Endothelial cell of hepatic sinusoid (primary cell): ENCODE measurements at regions not wholly inside any gene's neighbourhood (a gene's known extent, or its start where the extent isn't known, plus 50 kb on each side); places are given as distances from the start of the nearest gene placed in this dataset.

Source experiments
- in situ Hi-C: cut with HindIII; loops from 2 replicates; pipeline ENCODE4 v1.10.0; 2017; ENCODE audit warnings: low sequenced_read_pairs

GRCh38 chr7:121810831-121811672, 61.9 kb upstream of the PTPRZ1 start:
- in situ Hi-C loops, result no loop called here

GRCh38 chr7:121807078-121807477, 65.9 kb upstream of the PTPRZ1 start:
- in situ Hi-C loops, result no loop called here

- in situ Hi-C loops, result no loop called here
These were observed 69.9 kb upstream of the PTPRZ1 start for GRCh38 chr7:121803039-121803438.

- in situ Hi-C loops, result no loop called here
These were observed 71.9 kb upstream of the PTPRZ1 start for GRCh38 chr7:121800916-121801675.

DNA sequence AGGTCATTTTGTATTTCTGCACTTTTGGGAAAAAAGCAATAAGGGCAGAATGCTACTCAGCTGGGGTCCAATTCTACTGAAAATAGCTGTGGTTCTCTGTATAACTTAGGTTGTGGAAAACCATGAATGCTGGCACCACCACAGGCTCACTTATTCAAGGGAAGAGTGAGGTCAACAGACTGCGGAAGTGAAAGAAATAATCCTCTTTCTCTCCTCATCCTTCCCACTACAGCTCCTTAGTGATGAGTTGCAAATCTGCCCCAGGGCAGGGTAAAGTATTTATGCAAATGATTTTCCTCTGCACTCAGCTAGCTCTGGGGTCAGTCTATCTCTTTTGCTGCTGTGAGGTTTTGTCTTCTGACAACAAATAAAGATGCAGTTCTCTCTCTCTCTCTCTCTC, 74.1 kb upstream of the PTPRZ1 start:
- in situ Hi-C loops, result no loop called here

DNA sequence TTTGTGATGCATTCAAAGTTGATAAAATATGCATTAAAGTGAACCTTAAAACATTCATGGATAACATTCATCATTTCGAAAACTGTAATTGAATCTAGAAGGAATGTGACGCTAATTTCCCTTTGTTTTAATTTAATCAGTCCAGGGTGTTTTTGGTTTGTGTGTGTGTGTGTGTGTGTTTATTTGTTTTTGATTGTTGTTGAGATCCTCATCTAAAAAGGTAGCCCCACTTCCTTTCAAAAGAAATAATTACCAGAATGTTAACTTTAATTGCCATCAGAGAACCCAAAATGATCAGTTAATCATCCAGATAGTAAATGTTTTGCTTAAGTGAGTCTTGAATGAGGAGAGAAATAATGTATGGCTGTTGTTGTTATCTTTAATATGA, 74.5 kb upstream of the PTPRZ1 start:
- in situ Hi-C loops, result no loop called here

DNA sequence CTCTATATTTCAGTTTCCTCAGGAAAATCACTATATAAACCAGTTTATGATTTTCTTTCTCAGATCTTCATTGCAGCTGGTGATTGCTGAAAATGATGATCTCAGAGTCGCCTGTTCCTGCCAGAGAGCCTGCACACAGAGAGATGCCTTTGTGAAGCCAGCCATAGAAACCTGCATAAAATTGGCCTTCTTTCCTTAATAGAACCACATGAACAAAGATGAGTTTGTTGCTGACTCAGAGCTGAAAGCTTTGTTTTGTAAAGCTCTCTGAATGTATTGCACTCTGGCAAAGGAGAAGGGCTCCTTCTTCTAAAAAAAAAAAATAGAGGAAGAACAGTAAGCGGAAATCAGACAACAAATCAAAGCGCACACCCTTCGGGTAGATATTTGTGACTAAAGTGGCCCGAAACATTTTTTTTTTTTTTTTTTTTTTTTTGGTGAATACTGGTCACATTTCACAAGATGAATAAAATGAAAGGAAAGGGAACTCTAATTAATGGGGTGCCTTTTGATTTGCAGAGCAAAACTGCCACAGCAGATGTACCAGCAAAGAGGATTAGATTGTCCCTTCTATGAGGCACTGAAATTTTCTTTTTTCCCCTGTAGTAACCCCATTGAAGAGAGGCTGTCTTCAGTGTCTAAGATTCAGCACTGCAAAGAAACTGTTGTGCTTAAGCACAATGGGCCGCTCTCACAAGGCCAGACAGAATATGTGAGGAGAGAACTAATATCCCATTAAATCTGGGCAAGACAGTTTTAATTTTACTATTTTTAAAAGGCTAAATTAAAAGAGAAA, 75.1 kb upstream of the PTPRZ1 start:
- in situ Hi-C loops, result no loop called here

- in situ Hi-C loops, result no loop called here
These were observed 75.9 kb upstream of the PTPRZ1 start for GRCh38 chr7:121796936-121797656.

GRCh38 chr7:121796381-121796780, 76.6 kb upstream of the PTPRZ1 start:
- in situ Hi-C loops, result no loop called here

DNA sequence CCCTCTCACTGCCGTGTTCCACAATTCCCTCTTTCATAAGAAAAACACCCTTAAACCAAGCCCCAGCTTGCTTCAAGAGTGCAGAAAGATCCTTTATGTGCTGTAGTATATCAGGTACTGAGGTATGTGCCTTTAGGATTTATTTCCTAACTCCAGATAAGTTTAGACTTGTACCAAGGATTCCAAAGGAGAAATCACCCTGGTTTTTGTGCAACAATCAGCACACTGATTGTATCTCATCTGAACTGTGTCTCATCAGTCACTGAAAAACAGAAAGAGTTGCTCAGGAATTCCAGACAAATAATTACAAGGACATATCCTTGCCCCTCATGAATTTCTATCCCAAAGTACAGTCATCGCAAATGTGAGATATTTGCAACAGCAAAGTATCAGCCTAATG, 77.2 kb upstream of the PTPRZ1 start:
- in situ Hi-C loops, result no loop called here

GRCh38 chr7:121793716-121794115, 79.2 kb upstream of the PTPRZ1 start:
- in situ Hi-C loops, result no loop called here

DNA sequence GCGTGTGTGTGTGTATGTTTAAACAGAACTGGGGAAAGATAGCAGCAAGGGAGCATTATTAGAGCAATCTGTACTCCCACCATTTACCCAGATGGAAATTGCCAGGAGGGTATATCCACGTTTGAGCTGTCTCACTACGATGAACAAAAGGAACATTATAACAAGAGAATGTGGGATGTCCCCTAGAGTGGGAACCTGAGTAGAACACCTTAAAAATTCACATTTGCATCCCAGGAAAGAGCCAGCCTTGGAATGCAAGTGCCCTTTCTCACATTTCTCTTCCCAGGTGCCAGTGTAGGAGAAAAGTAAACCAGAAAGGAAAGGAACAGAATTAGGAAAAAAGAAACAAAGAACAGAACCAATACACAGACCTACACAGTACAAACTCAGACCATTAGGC, 95.3 kb upstream of the PTPRZ1 start:
- in situ Hi-C loops, result no loop called here

DNA sequence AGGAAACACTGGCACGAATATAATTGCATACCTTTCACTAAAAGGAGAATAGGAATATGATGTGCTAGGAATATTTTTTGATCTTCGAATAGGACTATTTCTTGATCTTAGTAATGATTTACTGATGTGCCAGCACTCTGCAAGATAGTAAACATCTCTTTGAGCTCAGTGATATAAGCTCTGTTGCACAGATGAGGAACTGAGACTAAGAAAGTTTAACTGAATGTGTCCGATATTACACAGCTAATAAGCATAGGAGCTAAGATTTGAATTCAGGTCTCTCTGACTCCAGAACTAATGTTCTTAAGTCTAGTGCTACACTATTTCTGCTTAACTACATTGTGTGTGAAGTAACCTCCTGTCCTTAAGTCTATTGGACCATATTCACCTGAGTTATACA, 98.4 kb upstream of the PTPRZ1 start:
- in situ Hi-C loops, result no loop called here

- in situ Hi-C loops, result no loop called here
These were observed 106.3 kb upstream of the PTPRZ1 start for GRCh38 chr7:121766676-121767075.

- in situ Hi-C loops, result no loop called here
These were observed 111.6 kb upstream of the PTPRZ1 start for GRCh38 chr7:121761399-121761798.

DNA sequence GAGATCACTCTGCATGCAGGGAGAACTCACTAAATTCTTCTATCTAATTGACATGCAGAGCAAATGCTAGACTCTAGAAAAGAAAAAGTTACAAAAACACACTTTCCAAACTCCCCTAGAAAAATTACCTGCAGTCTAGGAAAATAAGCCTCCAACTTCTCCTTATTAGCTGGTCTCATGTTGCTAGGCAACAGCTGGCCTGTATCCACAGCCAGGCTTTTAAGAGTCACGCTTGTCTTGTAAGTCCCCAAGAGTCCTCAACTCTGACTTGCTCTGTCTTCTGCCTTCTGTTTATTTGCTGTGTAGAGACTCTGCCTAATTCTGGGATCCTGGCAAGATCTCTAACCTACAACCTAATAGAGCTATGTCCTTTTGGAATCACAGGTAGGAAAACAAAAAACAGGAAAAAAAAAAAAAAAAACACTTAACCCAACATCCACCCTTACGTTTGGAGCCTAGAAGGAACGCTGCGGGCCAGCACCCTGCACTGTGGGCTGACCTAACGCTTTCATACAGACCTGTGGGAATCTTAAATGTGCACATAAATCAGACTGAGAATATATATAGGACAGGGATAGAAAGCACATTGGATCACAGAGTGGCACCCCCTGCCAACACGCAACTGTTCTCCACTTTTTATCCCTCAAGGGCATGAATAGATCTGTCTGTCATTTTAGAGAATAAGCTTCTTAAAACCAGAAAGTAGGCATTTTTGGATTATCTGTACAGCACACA, 117.0 kb upstream of the PTPRZ1 start:
- in situ Hi-C loops, result no loop called here

GRCh38 chr7:121755286-121755685, 117.7 kb upstream of the PTPRZ1 start:
- in situ Hi-C loops, result no loop called here

- in situ Hi-C loops, result no loop called here
These were observed 119.0 kb upstream of the PTPRZ1 start for GRCh38 chr7:121753944-121754343.

GRCh38 chr7:121752706-121753105, 120.3 kb upstream of the PTPRZ1 start:
- in situ Hi-C loops, result no loop called here

- in situ Hi-C loops, result no loop called here
These were observed 124.4 kb upstream of the PTPRZ1 start for GRCh38 chr7:121748546-121748945.
